Natural killer cell (primary cell): ENCODE measurements at regions not wholly inside any gene's neighbourhood (a gene's known extent, or its start where the extent isn't known, plus 50 kb on each side); places are given as distances from the start of the nearest gene placed in this dataset.

Source experiments
- ATAC-seq, 3 donors: fragments of 150-1000 bp in 2 of 3; fragments of 200-7000 bp in 1 of 3; cut with Tn5 transposase; 1 replicate in 1 of 3; 2 replicates in 2 of 3; pipeline ENCODE4 v1.10.0; 2021; ENCODE audit warnings: mild to moderate bottlenecking in 2 of 3, moderate library complexity in 2 of 3
- DNase-seq, 2 donors: peaks; one replicate each; pipeline versions ENCODE4 v3.0.0 to v3.0.0-alpha.2; 2013 to 2021; ENCODE audit warnings: mixed read lengths in 1 of 2
- H3K27ac ChIP-seq: one replicate; pipeline ENCODE4 v1.5.1; 2013; ENCODE audit warnings: mild to moderate bottlenecking, low read length
- H3K27me3 ChIP-seq: one replicate; pipeline ENCODE4 v1.6.1; 2013; ENCODE audit warnings: low read length; ENCODE audit not compliant: control insufficient read depth, insufficient read depth
- H3K36me3 ChIP-seq: one replicate; pipeline ENCODE4 v1.6.1; 2013; ENCODE audit warnings: low read length; ENCODE audit not compliant: control insufficient read depth, insufficient read depth
- H3K4me1 ChIP-seq: one replicate; pipeline ENCODE4 v1.6.1; 2013; ENCODE audit warnings: low read length; ENCODE audit not compliant: control insufficient read depth, insufficient read depth
- H3K4me3 ChIP-seq: one replicate; pipeline ENCODE4 v1.5.1; 2013; ENCODE audit warnings: low read length
- H3K9me3 ChIP-seq: one replicate; pipeline ENCODE4 v1.6.1; 2013; ENCODE audit warnings: low read length; ENCODE audit not compliant: control insufficient read depth, insufficient read depth
- H3K27ac Mint-ChIP-seq, 2 donors: one replicate each; pipeline ENCODE4 v1.8.0; 2022; ENCODE audit warnings: mild to moderate bottlenecking in 2 of 2, mixed read lengths in 2 of 2, moderate library complexity in 1 of 2
- H3K27me3 Mint-ChIP-seq, 2 donors: one replicate each; pipeline ENCODE4 v1.8.0; 2022; ENCODE audit warnings: low read depth in 2 of 2, mixed read lengths in 2 of 2
- H3K36me3 Mint-ChIP-seq: one replicate; pipeline ENCODE4 v1.8.0; 2022; ENCODE audit warnings: mixed read lengths
- H3K4me1 Mint-ChIP-seq, 2 donors: one replicate each; pipeline ENCODE4 v1.8.0; 2022; ENCODE audit warnings: mixed read lengths in 2 of 2
- H3K4me3 Mint-ChIP-seq: one replicate; pipeline ENCODE4 v1.8.0; 2022; ENCODE audit warnings: mild to moderate bottlenecking, moderate library complexity, mixed read lengths
- H3K9me3 Mint-ChIP-seq, 2 donors: one replicate each; pipeline ENCODE4 v1.8.0; 2022; ENCODE audit warnings: mixed read lengths in 2 of 2
- WGBS: methylation state at CpG from one replicate; pipeline ENCODE4 v1.1.7; 2013; ENCODE audit warnings: missing lambda C conversion rate; ENCODE audit not compliant: insufficient coverage; 5-methylcytosine and 5-hydroxymethylcytosine counted together
- intact Hi-C: fragments of 100-400 bp; cut with micrococcal nuclease; formaldehyde crosslinking; loops from one replicate; pipeline ENCODE4 v1.14.2; 2022
- TF ChIP-seq, protein P1 (sequence below): fragments of 200-600 bp; IDR thresholded peaks from one replicate; pipeline ENCODE4 v1.8.0; 2022; ENCODE audit warnings: antibody characterized with exemption

DNA sequence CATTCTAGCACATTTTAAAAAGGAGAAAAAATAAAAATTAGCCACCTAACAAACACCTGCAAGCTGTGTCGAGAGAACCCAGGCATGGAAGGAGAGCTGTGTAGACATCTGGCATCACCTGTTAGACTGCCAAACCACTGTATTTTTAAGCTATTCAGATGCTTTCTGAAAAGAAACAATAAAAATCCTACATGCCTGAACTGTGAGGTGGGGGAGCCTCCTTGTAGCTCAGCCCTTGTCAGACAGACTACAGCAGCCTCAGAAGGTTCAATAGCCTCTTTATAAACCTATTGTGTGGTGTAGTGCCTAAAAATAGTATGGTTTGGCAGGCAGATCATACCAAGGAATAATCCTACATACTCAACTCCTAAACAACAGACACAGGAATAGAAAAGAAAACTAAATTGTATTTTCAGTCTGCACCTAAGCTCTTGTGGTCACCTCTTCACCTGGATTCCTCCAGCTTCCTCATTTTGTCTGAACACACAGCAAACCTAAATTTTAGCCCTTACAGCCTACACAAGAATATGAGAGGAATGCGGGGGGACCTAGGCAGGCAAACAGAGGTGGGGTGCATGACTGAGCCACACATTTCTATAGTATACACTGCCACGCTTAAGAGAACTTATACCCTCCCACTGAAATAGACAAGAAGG, 67.0 kb downstream of the SIPA1L2 start:
- ATAC-seq (no peak), DNase-seq (no peak)
- TF ChIP-seq, protein P1, sequence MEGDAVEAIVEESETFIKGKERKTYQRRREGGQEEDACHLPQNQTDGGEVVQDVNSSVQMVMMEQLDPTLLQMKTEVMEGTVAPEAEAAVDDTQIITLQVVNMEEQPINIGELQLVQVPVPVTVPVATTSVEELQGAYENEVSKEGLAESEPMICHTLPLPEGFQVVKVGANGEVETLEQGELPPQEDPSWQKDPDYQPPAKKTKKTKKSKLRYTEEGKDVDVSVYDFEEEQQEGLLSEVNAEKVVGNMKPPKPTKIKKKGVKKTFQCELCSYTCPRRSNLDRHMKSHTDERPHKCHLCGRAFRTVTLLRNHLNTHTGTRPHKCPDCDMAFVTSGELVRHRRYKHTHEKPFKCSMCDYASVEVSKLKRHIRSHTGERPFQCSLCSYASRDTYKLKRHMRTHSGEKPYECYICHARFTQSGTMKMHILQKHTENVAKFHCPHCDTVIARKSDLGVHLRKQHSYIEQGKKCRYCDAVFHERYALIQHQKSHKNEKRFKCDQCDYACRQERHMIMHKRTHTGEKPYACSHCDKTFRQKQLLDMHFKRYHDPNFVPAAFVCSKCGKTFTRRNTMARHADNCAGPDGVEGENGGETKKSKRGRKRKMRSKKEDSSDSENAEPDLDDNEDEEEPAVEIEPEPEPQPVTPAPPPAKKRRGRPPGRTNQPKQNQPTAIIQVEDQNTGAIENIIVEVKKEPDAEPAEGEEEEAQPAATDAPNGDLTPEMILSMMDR, result no peak
- Mint-ChIP-seq H3K36me3 (no peaks in the 10 kb centered on the region), H3K9me3 (no peaks in the 10 kb centered on the region), H3K4me3 (no peak overlapping the region), H3K27me3 (no peaks in the 10 kb centered on the region), H3K4me1 (peaks cover 8 to 9% of the 10 kb centered on the region in 2 donors), H3K27ac (no peak overlapping the region)
- intact Hi-C loops, result no loop called here
- Histone ChIP-seq H3K27ac (no peak overlapping the region), H3K9me3 (no peaks in the 10 kb centered on the region), H3K4me1 (peaks cover 5% of the 10 kb centered on the region), H3K4me3 (no peak overlapping the region), H3K36me3 (no peaks in the 10 kb centered on the region), H3K27me3 (no peaks in the 10 kb centered on the region)
- 65% methylated on average over 2 of the region's 3 CpGs for WGBS

DNA sequence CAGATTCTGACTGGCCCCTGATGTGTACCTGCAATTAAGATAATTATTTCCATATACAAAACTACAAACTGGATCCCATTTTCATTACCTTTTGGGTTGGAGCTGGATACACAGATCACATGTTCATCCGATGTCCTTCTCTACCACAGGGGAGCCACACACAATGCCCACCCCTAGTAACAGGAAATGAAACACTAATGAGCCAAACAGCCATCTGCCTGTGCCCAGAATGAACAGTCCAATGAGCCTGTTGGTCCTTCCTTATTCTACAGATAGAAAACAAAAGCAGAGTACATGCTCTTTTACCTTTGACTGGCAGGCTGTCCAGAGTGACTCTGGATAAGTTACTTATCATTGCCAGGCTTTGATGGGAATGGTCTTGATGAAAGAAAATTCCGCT, 68.6 kb downstream of the SIPA1L2 start:
- no peaks in the 10 kb centered on the region for H3K36me3 Mint-ChIP-seq
- peaks cover 1 to 4% of the 10 kb centered on the region in 2 donors for H3K27me3 Mint-ChIP-seq
- Histone ChIP-seq H3K4me3 (no peak overlapping the region), H3K27me3 (no peaks in the 10 kb centered on the region), H3K4me1 (peaks cover 5% of the 10 kb centered on the region), H3K27ac (no peak overlapping the region), H3K36me3 (no peaks in the 10 kb centered on the region), H3K9me3 (no peaks in the 10 kb centered on the region)
- no peak for ATAC-seq
- 94% methylated on average over 2 of the region's 2 CpGs for WGBS
- DNase-seq, result no peak
- H3K9me3 Mint-ChIP-seq, result no peaks in the 10 kb centered on the region
- no peak overlapping the region for H3K4me3 Mint-ChIP-seq
- TF ChIP-seq, protein P1, result no peak
- intact Hi-C loops, result no loop called here
- no peak overlapping the region for H3K27ac Mint-ChIP-seq
- H3K4me1 Mint-ChIP-seq, result peaks cover 8 to 11% of the 10 kb centered on the region in 2 donors

DNA sequence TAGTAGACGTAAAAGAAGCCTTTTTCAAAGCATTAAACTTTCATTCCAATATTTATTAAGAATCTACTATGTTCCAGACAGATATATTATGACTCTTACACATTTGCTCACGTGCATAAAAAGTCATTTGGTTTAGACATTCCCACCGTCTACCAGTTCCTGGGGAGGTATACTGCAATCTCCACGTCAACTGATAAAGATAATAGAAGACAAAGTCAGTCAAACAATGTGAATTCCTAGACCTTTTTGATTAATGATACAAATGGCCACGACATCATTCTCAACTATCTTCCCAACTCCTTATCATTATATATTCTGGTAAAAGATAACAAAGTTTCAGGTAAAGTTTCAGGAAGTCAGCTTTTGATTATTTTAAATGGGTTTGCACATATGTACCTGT, 69.0 kb downstream of the SIPA1L2 start:
- Histone ChIP-seq H3K9me3 (no peaks in the 10 kb centered on the region), H3K4me1 (peaks cover 5% of the 10 kb centered on the region), H3K36me3 (no peaks in the 10 kb centered on the region), H3K4me3 (no peak overlapping the region), H3K27ac (no peak overlapping the region), H3K27me3 (no peaks in the 10 kb centered on the region)
- Mint-ChIP-seq H3K9me3 (no peaks in the 10 kb centered on the region), H3K4me3 (no peak overlapping the region), H3K36me3 (no peaks in the 10 kb centered on the region), H3K27me3 (peaks cover 3 to 8% of the 10 kb centered on the region in 2 donors), H3K27ac (no peak overlapping the region), H3K4me1 (peaks cover 8 to 11% of the 10 kb centered on the region in 2 donors)
- ATAC-seq (no peak), DNase-seq (no peak)
- TF ChIP-seq, protein P1, result no peak
- WGBS, result 86% methylated on average over 4 of the region's 5 CpGs
- intact Hi-C loops, result no loop called here

GRCh38 chr1:232558954-232559353, 71.0 kb downstream of the SIPA1L2 start:
- no peak overlapping the region for H3K27ac Mint-ChIP-seq
- TF ChIP-seq, protein P1, result no peak
- H3K4me3 Mint-ChIP-seq, result no peak overlapping the region
- no peaks in the 10 kb centered on the region for H3K9me3 Mint-ChIP-seq
- H3K36me3 ChIP-seq, result no peaks in the 10 kb centered on the region
- no peak for DNase-seq
- H3K4me1 ChIP-seq, result peaks cover 5% of the 10 kb centered on the region
- no CpG with 5 or more reads among the region's 1 CpG for WGBS
- H3K4me1 Mint-ChIP-seq, result peaks cover 8 to 11% of the 10 kb centered on the region in 2 donors
- no peaks in the 10 kb centered on the region for H3K27me3 ChIP-seq
- H3K36me3 Mint-ChIP-seq, result no peaks in the 10 kb centered on the region
- ATAC-seq, result no peak
- intact Hi-C loops, result no loop called here
- H3K9me3 ChIP-seq, result no peaks in the 10 kb centered on the region
- peaks cover 6 to 23% of the 10 kb centered on the region in 2 donors for H3K27me3 Mint-ChIP-seq
- no peak overlapping the region for H3K27ac ChIP-seq
- no peak overlapping the region for H3K4me3 ChIP-seq
